ENCODE measurements at regions not wholly inside any gene's neighbourhood (a gene's known extent, or its start where the extent isn't known, plus 50 kb on each side); places are given as distances from the start of the nearest gene placed in this dataset.
A peak's percentile ranks its signal among the peaks of the same experiment; 100 is the strongest.
"Not testable (repeated sequence)": the region's sequence is repeated elsewhere in the genome, so short reads cannot be mapped to it uniquely, and the experiment has no call there.

DNA sequence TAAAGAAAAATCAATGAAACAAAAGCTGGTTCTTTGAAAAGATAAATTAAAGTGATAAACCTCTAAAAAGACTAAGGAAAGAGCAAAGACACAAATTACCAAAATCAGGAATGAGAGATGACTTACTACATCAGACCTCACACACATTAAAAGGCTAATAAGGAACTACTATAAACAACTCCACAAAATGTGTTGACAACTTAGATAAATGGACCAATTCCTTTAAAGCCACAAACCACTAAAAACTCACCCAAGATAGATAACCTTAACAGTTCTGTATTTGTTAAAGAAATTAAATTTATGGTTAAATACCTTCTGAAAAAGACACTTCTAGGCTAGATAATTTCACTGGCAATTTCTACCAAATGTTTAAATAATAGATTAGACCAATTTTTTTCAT, 170.4 kb downstream of the SMAD6 start:
- Histone ChIP-seq H2BK120ac (ENCODE audit: low read depth, low read length) (no peak overlapping the region), H3K27ac (ENCODE audit: low read length, poor library complexity, severe bottlenecking) (no peak overlapping the region), H3K14ac (ENCODE audit: low read length in 2 of 2) (no peak overlapping the region), H3K4me2 (ENCODE audit: low read length, poor library complexity, severe bottlenecking) (no peak overlapping the region), H3K18ac (ENCODE audit: low read depth in 1 of 2, low read length in 2 of 2) (no peak overlapping the region), H3K79me1 (replicated peaks; ENCODE audit: low read length, poor library complexity, severe bottlenecking) (no peaks in the 10 kb centered on the region), H4K91ac (ENCODE audit: low read length) (no peak overlapping the region), H3K9me3 (ENCODE audit: control insufficient read depth, low read length) (no peaks in the 10 kb centered on the region), H3K4ac (ENCODE audit: low read depth in 1 of 2, low read length in 2 of 2) (no peak overlapping the region), H2BK5ac (ENCODE audit: low read depth, low read length, poor library complexity, severe bottlenecking) (no peak overlapping the region), H2AK5ac (ENCODE audit: low read length, severe bottlenecking) (no peak overlapping the region), H2AFZ (ENCODE audit: low read depth, low read length) (no peak overlapping the region), H3K23ac (ENCODE audit: low read length in 2 of 2) (no peak overlapping the region), H3K4me3 (ENCODE audit: insufficient read depth in 1 of 2, low read depth in 1 of 2, low read length in 2 of 2) (no peak overlapping the region), H4K8ac (ENCODE audit: low read length) (no peak overlapping the region), H3K4me1 (ENCODE audit: control insufficient read depth, insufficient read depth, low read depth, low read length) (no peaks in the 10 kb centered on the region), H3K36me3 (ENCODE audit: control insufficient read depth in 1 of 2, insufficient read depth in 2 of 2, low read depth in 1 of 2, low read length in 2 of 2) (peaks cover 3 to 10% of the 10 kb centered on the region in 2 experiments), H3K27me3 (ENCODE audit: control insufficient read depth in 1 of 2, insufficient read depth in 1 of 2, low read length in 2 of 2) (peaks cover 0 to 4% of the 10 kb centered on the region in 2 experiments), H2BK12ac (ENCODE audit: low read length in 2 of 2) (no peak overlapping the region), H2BK15ac (ENCODE audit: low read depth, poor library complexity, severe bottlenecking) (no peak overlapping the region), H3K9ac (ENCODE audit: low read length) (no peak overlapping the region)
- peak; percentile 41 for DNase-seq

DNA sequence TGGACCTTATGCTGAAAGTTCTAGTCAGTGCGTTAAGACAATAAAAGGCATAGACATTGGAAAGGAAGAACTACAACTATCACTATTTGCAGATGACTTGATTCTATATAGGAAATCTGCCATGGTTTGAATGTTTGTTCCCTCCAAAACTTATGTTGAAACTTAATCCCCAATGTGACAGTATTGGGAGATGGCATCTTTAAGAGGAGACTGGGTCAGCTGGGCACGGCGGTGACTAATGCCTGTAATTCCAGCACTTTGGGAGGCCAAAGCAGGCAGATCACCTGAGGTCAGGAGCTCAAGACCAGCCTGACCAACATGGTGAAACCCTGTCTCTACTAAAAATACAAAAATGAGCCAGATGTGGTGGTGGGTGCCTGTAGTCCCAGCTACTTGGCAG, 171.3 kb downstream of the SMAD6 start:
- H3K4ac ChIP-seq (ENCODE audit: low read depth in 1 of 2, low read length in 2 of 2); H2BK5ac ChIP-seq (ENCODE audit: low read depth, low read length, poor library complexity, severe bottlenecking); H3K36me3 ChIP-seq (ENCODE audit: control insufficient read depth in 1 of 2, insufficient read depth in 2 of 2, low read depth in 1 of 2, low read length in 2 of 2); H3K4me2 ChIP-seq (ENCODE audit: low read length, poor library complexity, severe bottlenecking); H2BK12ac ChIP-seq (ENCODE audit: low read length in 2 of 2); H3K4me1 ChIP-seq (ENCODE audit: control insufficient read depth, insufficient read depth, low read depth, low read length); H2BK120ac ChIP-seq (ENCODE audit: low read depth, low read length); H4K91ac ChIP-seq (ENCODE audit: low read length); H2AK5ac ChIP-seq (ENCODE audit: low read length, severe bottlenecking); H3K18ac ChIP-seq (ENCODE audit: low read depth in 1 of 2, low read length in 2 of 2); H3K27me3 ChIP-seq (ENCODE audit: control insufficient read depth in 1 of 2, insufficient read depth in 1 of 2, low read length in 2 of 2); DNase-seq; H2AFZ ChIP-seq (ENCODE audit: low read depth, low read length); H3K14ac ChIP-seq (ENCODE audit: low read length in 2 of 2); H3K27ac ChIP-seq (ENCODE audit: low read length, poor library complexity, severe bottlenecking); H3K79me1 ChIP-seq (replicated peaks; ENCODE audit: low read length, poor library complexity, severe bottlenecking); H3K9ac ChIP-seq (ENCODE audit: low read length); H4K8ac ChIP-seq (ENCODE audit: low read length); H3K23ac ChIP-seq (ENCODE audit: low read length in 2 of 2); H2BK15ac ChIP-seq (ENCODE audit: low read depth, poor library complexity, severe bottlenecking); H3K4me3 ChIP-seq (ENCODE audit: insufficient read depth in 1 of 2, low read depth in 1 of 2, low read length in 2 of 2); H3K9me3 ChIP-seq (ENCODE audit: control insufficient read depth, low read length): not testable (repeated sequence)
- 76% methylated on average over 2 of the region's 3 CpGs for WGBS

DNA sequence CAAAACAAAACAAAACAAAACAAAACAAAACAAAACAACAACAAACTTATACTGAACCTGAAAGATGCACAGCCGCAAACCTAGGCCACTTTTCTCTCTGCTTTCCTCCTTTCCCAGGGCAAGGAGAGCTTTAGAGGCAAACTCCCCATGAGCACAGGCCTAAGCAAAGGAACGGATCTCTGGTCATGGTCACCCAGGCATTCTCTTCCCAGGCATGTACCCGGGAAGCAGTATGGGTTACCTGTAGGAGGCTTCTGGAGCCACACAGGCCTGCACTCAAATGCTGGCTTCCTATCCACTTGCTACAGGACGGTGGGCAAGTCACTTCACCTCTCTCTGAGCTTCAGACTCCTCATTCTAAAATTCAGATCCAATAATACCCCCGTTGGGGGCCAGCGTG, 171.8 kb downstream of the SMAD6 start:
- no peak overlapping the region for H3K4ac ChIP-seq (ENCODE audit: low read depth in 1 of 2, low read length in 2 of 2)
- H2BK5ac ChIP-seq (ENCODE audit: low read depth, low read length, poor library complexity, severe bottlenecking): no peak overlapping the region
- H2AFZ ChIP-seq (ENCODE audit: low read depth, low read length): no peak overlapping the region
- no peak overlapping the region for H4K91ac ChIP-seq (ENCODE audit: low read length)
- peaks cover 3 to 5% of the 10 kb centered on the region in 2 experiments for H3K36me3 ChIP-seq (ENCODE audit: control insufficient read depth in 1 of 2, insufficient read depth in 2 of 2, low read depth in 1 of 2, low read length in 2 of 2)
- H2AK5ac ChIP-seq (ENCODE audit: low read length, severe bottlenecking): no peak overlapping the region
- H3K14ac ChIP-seq (ENCODE audit: low read length in 2 of 2): no peak overlapping the region
- no peak for DNase-seq
- no peak overlapping the region for H2BK120ac ChIP-seq (ENCODE audit: low read depth, low read length)
- no peak overlapping the region for H2BK12ac ChIP-seq (ENCODE audit: low read length in 2 of 2)
- no peaks in the 10 kb centered on the region for H3K9me3 ChIP-seq (ENCODE audit: control insufficient read depth, low read length)
- no peak overlapping the region for H4K8ac ChIP-seq (ENCODE audit: low read length)
- no peak overlapping the region for H2BK15ac ChIP-seq (ENCODE audit: low read depth, poor library complexity, severe bottlenecking)
- H3K27ac ChIP-seq (ENCODE audit: low read length, poor library complexity, severe bottlenecking): no peak overlapping the region
- H3K4me1 ChIP-seq (ENCODE audit: control insufficient read depth, insufficient read depth, low read depth, low read length): peaks cover 6% of the 10 kb centered on the region
- H3K18ac ChIP-seq (ENCODE audit: low read depth in 1 of 2, low read length in 2 of 2): no peak overlapping the region
- no peaks in the 10 kb centered on the region for H3K79me1 ChIP-seq (replicated peaks; ENCODE audit: low read length, poor library complexity, severe bottlenecking)
- WGBS: 96% methylated on average over 4 of the region's 6 CpGs
- no peak overlapping the region for H3K4me3 ChIP-seq (ENCODE audit: insufficient read depth in 1 of 2, low read depth in 1 of 2, low read length in 2 of 2)
- H3K23ac ChIP-seq (ENCODE audit: low read length in 2 of 2): peak overlapping the region in 1 of 2 experiments; percentile 61
- H3K4me2 ChIP-seq (ENCODE audit: low read length, poor library complexity, severe bottlenecking): no peak overlapping the region
- peaks cover 0 to under 1% of the 10 kb centered on the region in 2 experiments for H3K27me3 ChIP-seq (ENCODE audit: control insufficient read depth in 1 of 2, insufficient read depth in 1 of 2, low read length in 2 of 2)
- H3K9ac ChIP-seq (ENCODE audit: low read length): no peak overlapping the region

DNA sequence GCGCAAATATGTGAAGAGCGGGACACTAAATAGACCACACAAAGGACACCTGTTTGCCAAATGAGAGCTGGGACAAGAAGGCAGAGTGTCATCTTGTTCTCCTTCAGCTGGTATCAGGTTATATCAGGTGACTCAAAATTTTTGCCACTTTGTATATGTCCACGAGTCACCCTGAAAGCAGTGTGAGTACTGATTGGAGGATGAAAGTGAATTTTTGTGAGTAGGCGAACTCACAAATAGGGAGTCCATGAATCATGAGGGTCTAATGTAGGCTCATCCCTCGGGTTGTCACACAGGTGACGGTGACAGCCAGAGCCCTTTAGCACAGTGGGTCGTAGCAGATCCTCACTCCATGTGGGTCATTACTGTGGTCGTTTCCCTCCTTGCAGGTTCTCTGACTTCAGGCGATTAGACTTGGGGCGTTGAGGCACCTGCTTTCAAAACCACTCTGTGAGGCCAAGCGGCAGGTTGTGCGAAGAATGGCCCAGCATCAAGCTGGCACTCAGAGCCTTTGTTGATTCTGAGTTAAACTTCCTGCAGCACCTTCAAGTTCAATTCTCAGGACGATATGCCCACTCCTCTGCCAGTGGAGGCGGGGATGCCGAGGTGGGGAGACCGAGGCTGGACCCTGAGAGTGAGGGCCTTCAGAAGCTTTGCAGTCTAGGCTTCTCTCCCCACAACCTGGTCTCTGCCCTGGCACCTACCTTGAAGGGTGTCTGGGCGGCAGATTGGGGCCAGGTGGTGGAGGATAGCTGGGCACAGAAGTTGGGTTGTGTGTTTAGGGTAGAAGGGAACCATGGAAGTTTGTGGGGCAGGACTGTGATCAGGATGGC, 173.8 kb downstream of the SMAD6 start:
- Histone ChIP-seq H3K23ac (ENCODE audit: low read length in 2 of 2) (no peak overlapping the region), H4K91ac (ENCODE audit: low read length) (no peak overlapping the region), H3K4me3 (ENCODE audit: insufficient read depth in 1 of 2, low read depth in 1 of 2, low read length in 2 of 2) (no peak overlapping the region), H3K9ac (ENCODE audit: low read length) (no peak overlapping the region), H2BK15ac (ENCODE audit: low read depth, poor library complexity, severe bottlenecking) (no peak overlapping the region), H2AK5ac (ENCODE audit: low read length, severe bottlenecking) (no peak overlapping the region), H3K9me3 (ENCODE audit: control insufficient read depth, low read length) (no peaks in the 10 kb centered on the region), H3K18ac (ENCODE audit: low read depth in 1 of 2, low read length in 2 of 2) (no peak overlapping the region), H3K4me1 (ENCODE audit: control insufficient read depth, insufficient read depth, low read depth, low read length) (peaks cover 10% of the 10 kb centered on the region), H4K8ac (ENCODE audit: low read length) (no peak overlapping the region), H2AFZ (ENCODE audit: low read depth, low read length) (no peak overlapping the region), H3K36me3 (ENCODE audit: control insufficient read depth in 1 of 2, insufficient read depth in 2 of 2, low read depth in 1 of 2, low read length in 2 of 2) (peaks cover 3 to 5% of the 10 kb centered on the region in 2 experiments), H3K4ac (ENCODE audit: low read depth in 1 of 2, low read length in 2 of 2) (no peak overlapping the region), H3K27me3 (ENCODE audit: control insufficient read depth in 1 of 2, insufficient read depth in 1 of 2, low read length in 2 of 2) (no peaks in the 10 kb centered on the region), H2BK120ac (ENCODE audit: low read depth, low read length) (no peak overlapping the region), H2BK12ac (ENCODE audit: low read length in 2 of 2) (no peak overlapping the region), H2BK5ac (ENCODE audit: low read depth, low read length, poor library complexity, severe bottlenecking) (no peak overlapping the region), H3K4me2 (ENCODE audit: low read length, poor library complexity, severe bottlenecking) (no peak overlapping the region), H3K27ac (ENCODE audit: low read length, poor library complexity, severe bottlenecking) (no peak overlapping the region), H3K79me1 (replicated peaks; ENCODE audit: low read length, poor library complexity, severe bottlenecking) (no peaks in the 10 kb centered on the region), H3K14ac (ENCODE audit: low read length in 2 of 2) (no peak overlapping the region)
- 92% methylated on average over 17 of the region's 17 CpGs for WGBS
- no peak for DNase-seq

All from mesenchymal stem cell (in vitro differentiated cells and primary cell).